NB4 (cell line): ENCODE measurements at regions not wholly inside any gene's neighbourhood (a gene's known extent, or its start where the extent isn't known, plus 50 kb on each side); places are given as distances from the start of the nearest gene placed in this dataset.

Experiments
- DNase-seq: peaks from one replicate; pipeline ENCODE4 v3.0.0; 2010; ENCODE audit warnings: low read depth
- H3K4me3 ChIP-seq: one replicate; pipeline ENCODE4 v1.5.1; 2011; ENCODE audit warnings: mild to moderate bottlenecking, low read depth, low read length, moderate library complexity
- CTCF ChIP-seq: IDR thresholded peaks from one replicate; pipeline ENCODE4 v1.5.1; 2012; ENCODE audit warnings: low read depth, low read length
- MAX ChIP-seq: IDR thresholded peaks from 2 replicates; pipeline ENCODE4 v1.6.1; 2011; ENCODE audit warnings: low read depth, low read length
- MYC ChIP-seq: IDR thresholded peaks from 2 replicates; pipeline ENCODE4 v1.6.1; 2011; ENCODE audit warnings: low read depth, low read length
- POLR2A ChIP-seq: IDR thresholded peaks from 2 replicates; pipeline ENCODE4 v1.6.1; 2011; ENCODE audit warnings: mild to moderate bottlenecking; ENCODE audit not compliant: insufficient read length; ENCODE audit errors: extremely low read depth

GRCh38 chr11:79918846-79919245 is 478.0 kb upstream of the TENM4 start:
- DNase-seq, result no peak
- H3K4me3 ChIP-seq, result no peak overlapping the region
- TF ChIP-seq CTCF, result no peak
- no peak for TF ChIP-seq MAX
- no peak for TF ChIP-seq MYC
- no peak for TF ChIP-seq POLR2A

- no peak for TF ChIP-seq CTCF
- no peak for TF ChIP-seq MAX
- TF ChIP-seq POLR2A, result no peak
- TF ChIP-seq MYC, result no peak
- no peak overlapping the region for H3K4me3 ChIP-seq
- no peak for DNase-seq
Observed at GRCh38 chr11:79906164-79906563, 465.3 kb upstream of the TENM4 start.

GRCh38 chr11:79902493-79902892 is 461.7 kb upstream of the TENM4 start:
- no peak for DNase-seq
- TF ChIP-seq POLR2A, result no peak
- no peak for TF ChIP-seq MYC
- TF ChIP-seq MAX, result no peak
- no peak for TF ChIP-seq CTCF
- no peak overlapping the region for H3K4me3 ChIP-seq

GRCh38 chr11:79897896-79898295 is 457.1 kb upstream of the TENM4 start:
- no peak for TF ChIP-seq CTCF
- TF ChIP-seq MYC, result no peak
- TF ChIP-seq MAX, result no peak
- no peak for TF ChIP-seq POLR2A
- no peak for DNase-seq
- H3K4me3 ChIP-seq, result no peak overlapping the region

GRCh38 chr11:79896258-79896657 is 455.4 kb upstream of the TENM4 start:
- DNase-seq, result no peak
- TF ChIP-seq CTCF (no peak), POLR2A (no peak), MYC (no peak), MAX (no peak)
- no peak overlapping the region for H3K4me3 ChIP-seq

- TF ChIP-seq CTCF (no peak), POLR2A (no peak), MAX (no peak), MYC (no peak)
- no peak overlapping the region for H3K4me3 ChIP-seq
- no peak for DNase-seq
Observed at GRCh38 chr11:79894111-79894510, 453.3 kb upstream of the TENM4 start.
